ENCODE measurements at regions not wholly inside any gene's neighbourhood (a gene's known extent, or its start where the extent isn't known, plus 50 kb on each side); places are given as distances from the start of the nearest gene placed in this dataset.
A peak's percentile ranks its signal among the peaks of the same experiment; 100 is the strongest.

DNA sequence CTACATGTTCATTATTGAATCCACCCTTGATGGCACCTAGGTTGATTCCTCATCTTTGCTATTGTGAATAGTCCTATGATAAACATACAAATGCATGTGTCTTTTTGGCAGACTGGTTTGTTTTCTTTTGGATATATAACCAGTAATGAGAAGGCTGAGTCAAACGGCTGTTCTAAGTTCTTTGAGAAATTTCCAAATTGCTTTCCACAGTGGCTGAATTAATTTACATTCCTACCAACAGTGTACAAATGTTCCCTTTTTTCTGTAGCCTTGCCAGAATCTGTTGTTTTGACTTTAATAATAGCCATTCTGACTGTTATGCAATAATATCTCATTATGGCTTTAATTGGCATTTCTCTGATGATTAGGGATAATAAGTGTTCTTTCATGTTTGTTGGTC lies 184.9 kb downstream of the CASP12 start:
- TF ChIP-seq, protein P1, sequence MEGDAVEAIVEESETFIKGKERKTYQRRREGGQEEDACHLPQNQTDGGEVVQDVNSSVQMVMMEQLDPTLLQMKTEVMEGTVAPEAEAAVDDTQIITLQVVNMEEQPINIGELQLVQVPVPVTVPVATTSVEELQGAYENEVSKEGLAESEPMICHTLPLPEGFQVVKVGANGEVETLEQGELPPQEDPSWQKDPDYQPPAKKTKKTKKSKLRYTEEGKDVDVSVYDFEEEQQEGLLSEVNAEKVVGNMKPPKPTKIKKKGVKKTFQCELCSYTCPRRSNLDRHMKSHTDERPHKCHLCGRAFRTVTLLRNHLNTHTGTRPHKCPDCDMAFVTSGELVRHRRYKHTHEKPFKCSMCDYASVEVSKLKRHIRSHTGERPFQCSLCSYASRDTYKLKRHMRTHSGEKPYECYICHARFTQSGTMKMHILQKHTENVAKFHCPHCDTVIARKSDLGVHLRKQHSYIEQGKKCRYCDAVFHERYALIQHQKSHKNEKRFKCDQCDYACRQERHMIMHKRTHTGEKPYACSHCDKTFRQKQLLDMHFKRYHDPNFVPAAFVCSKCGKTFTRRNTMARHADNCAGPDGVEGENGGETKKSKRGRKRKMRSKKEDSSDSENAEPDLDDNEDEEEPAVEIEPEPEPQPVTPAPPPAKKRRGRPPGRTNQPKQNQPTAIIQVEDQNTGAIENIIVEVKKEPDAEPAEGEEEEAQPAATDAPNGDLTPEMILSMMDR (IDR thresholded peaks at IDR 0.05; ENCODE audit: borderline replicate concordance, insufficient read depth, low read depth, low read length), result no peak
- H3K4me3 ChIP-seq (ENCODE audit: low read depth, low read length), result no peak overlapping the region

DNA sequence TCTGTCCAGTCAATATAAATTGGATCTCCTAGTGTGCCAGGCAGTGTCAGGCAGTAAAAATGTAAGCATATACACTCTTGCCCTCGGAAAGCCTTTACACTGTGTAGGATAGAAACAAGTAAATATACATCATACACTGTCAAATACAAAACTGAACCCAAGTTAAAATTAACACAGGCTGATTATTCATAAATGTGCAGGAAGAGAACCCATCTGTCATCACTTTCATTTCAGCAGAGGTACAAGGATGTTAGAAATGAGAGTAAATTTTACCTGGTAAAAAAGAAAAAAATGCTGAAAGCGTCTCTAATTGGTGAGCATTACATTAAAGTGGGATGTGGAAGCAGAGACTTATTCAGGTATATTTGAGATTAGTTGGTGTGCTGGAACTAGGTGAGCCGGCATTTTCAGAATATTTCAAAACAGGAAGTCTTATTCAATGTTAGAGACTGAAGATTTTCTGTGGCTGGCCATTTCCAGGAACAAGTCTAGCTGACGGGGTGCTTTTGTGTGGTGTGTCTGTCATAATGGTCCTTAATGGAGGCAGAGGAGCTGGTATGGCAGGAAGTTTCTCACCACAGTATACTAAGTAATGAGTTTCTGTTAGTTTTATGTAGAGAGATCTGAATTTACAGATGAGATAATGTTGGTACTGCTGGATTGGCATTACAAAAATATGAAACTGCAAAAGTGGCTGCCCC lies 192.6 kb downstream of the CASP12 start:
- H3K4me3 ChIP-seq (ENCODE audit: low read depth, low read length), result peak overlapping the region; percentile 16
- TF ChIP-seq, protein P1 (IDR thresholded peaks at IDR 0.05; ENCODE audit: borderline replicate concordance, insufficient read depth, low read depth, low read length), result no peak

GRCh38 chr11:104704888-104705287 lies 193.4 kb downstream of the CASP12 start:
- TF ChIP-seq, protein P1 (IDR thresholded peaks at IDR 0.05; ENCODE audit: borderline replicate concordance, insufficient read depth, low read depth, low read length), result no peak

DNA sequence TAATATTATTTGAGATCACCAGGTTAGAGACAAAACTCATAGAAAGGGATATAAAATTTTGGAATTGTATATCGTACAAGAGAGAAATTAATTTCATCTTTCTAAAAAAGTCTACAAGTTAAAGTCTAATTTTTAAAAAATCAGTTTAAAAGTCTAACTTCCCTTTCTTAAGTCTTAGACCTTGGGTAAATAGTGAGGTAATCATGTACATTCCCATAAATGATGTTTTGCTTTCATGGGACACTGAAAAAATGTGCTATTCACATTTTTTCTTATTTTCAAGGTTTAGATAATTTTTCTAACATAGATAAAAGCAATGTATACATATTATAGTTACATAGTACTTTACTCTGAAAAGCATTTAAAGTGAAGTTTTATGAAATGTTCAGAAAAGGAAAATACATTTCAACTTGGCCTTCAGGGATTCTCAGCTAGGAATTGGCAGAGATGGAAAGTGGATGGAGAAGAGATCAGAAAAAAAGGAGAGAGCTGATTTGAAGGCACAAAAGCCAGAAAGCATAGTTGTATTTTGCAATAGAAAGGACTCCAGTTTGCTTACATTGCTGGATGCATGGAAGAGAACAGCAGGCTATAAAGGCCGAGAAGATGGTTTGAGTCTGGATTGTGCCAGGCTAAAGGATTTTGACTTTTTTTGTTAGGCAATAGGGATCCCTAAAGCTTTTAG lies 194.0 kb downstream of the CASP12 start:
- TF ChIP-seq, protein P1 (IDR thresholded peaks at IDR 0.05; ENCODE audit: borderline replicate concordance, insufficient read depth, low read depth, low read length), result no peak
- no peak overlapping the region for H3K4me3 ChIP-seq (ENCODE audit: low read depth, low read length)

More at GRCh38 chr11:104704888-104705287, 193.4 kb downstream of the CASP12 start:
- no peak overlapping the region for H3K4me3 ChIP-seq (ENCODE audit: low read depth, low read length)

- TF ChIP-seq, protein P1 (IDR thresholded peaks at IDR 0.05; ENCODE audit: borderline replicate concordance, insufficient read depth, low read depth, low read length), result no peak
- no peak overlapping the region for H3K4me3 ChIP-seq (ENCODE audit: low read depth, low read length)
Observed at GRCh38 chr11:104700609-104701008, 197.7 kb downstream of the CASP12 start.

GRCh38 chr11:104699981-104700380 lies 198.3 kb downstream of the CASP12 start:
- H3K4me3 ChIP-seq (ENCODE audit: low read depth, low read length), result no peak overlapping the region
- TF ChIP-seq, protein P1 (IDR thresholded peaks at IDR 0.05; ENCODE audit: borderline replicate concordance, insufficient read depth, low read depth, low read length), result no peak

DNA sequence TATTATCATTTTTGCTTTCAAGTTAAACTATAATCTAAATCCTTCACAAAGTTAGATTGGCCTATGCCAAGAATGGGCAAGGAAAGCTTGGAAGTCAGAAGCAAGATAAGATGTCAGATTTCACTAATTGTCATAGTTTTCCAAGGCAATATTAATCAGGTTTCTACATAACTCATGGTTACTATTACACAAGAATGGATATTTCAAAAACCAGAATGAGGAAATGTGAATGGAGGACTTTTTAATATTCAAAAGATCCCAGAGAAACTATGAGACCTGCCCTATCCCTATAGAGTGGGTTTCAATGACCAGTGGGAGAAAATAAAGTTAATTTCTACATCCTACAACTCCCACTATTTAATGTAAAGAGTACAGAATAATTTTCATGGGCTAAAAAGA lies 203.2 kb downstream of the CASP12 start:
- TF ChIP-seq, protein P1 (IDR thresholded peaks at IDR 0.05; ENCODE audit: borderline replicate concordance, insufficient read depth, low read depth, low read length), result no peak
- no peak overlapping the region for H3K4me3 ChIP-seq (ENCODE audit: low read depth, low read length)

Measured in GM12875 (cell line).